ENCODE measurements at regions not wholly inside any gene's neighbourhood (a gene's known extent, or its start where the extent isn't known, plus 50 kb on each side); places are given as distances from the start of the nearest gene placed in this dataset.

DNA sequence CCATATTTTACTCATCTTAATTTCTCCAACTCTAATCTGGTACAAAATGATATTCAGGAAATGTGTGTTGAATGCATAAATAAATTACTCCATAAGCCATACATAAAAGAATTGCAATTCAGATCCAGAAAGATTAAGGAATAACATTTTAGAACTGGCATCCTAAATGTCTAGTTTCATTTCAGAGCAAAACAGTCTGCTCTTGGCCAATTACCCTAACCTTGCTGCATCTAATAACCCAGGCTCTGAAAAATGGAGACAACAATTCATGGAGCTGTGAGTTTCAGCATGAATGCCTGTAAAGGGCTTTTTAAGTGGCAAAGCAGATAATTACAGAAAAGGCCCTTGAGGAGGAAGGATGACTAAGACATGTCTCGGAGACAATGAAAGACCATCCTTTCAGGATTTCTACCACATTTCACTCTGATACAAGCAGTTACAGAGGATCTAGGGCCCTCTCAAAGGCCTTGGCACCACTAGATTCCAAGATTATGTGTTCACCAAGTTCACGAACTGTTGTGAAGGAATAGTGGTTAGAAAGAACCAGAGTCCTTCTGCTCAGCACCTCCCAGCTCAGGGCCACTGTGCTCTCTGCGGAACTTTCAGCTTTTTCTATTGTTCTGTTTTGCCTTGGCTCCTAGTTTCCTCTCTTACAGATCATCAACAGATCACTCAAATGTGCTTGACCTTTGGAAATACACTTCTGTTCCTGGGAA is 157.6 kb upstream of the BLID start:
- no peak for DNase-seq (ENCODE audit: low read depth, low spot score)
- H3K36me3 ChIP-seq (ENCODE audit: insufficient read depth, low read length): no peaks in the 10 kb centered on the region
- H3K9me3 ChIP-seq (ENCODE audit: low read depth, low read length): no peaks in the 10 kb centered on the region
- no peak overlapping the region for H3K27ac ChIP-seq
- TF ChIP-seq POLR2AphosphoS5 (IDR thresholded peaks at IDR 0.05; ENCODE audit: borderline replicate concordance, low read depth, low read length) (no peak), EZH2 (IDR thresholded peaks at IDR 0.05) (no peak), FOXP2 (optimal IDR thresholded peaks at IDR 0.05; ENCODE audit: control extremely low read depth, extremely low read length, insufficient read depth) (no peak)
- H3K4me3 ChIP-seq: no peak overlapping the region
- H3K9ac ChIP-seq (ENCODE audit: insufficient read length): no peak overlapping the region

DNA sequence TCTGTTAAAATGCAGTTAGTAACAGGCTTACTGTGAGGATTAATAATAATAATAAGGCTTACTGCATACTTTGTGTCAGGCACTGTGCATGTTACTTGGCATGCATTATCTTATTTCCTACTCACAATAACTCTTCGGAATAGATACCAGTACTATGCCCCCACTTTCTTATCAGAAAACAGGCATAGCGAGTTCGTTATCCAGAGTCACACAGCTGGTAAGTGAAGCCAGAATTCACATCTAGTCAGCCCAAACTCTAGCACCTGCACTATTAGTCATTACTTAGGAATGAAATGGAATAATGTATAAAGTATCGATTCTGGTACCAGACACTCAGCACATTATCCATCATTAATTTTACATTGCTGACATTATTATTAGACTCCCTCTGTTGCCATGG is 155.7 kb upstream of the BLID start:
- H3K4me3 ChIP-seq: no peak overlapping the region
- no peaks in the 10 kb centered on the region for H3K9me3 ChIP-seq (ENCODE audit: low read depth, low read length)
- TF ChIP-seq POLR2AphosphoS5 (IDR thresholded peaks at IDR 0.05; ENCODE audit: borderline replicate concordance, low read depth, low read length) (no peak), EZH2 (IDR thresholded peaks at IDR 0.05) (no peak), FOXP2 (optimal IDR thresholded peaks at IDR 0.05; ENCODE audit: control extremely low read depth, extremely low read length, insufficient read depth) (no peak)
- H3K9ac ChIP-seq (ENCODE audit: insufficient read length): no peak overlapping the region
- DNase-seq (ENCODE audit: low read depth, low spot score): no peak
- H3K36me3 ChIP-seq (ENCODE audit: insufficient read depth, low read length): no peaks in the 10 kb centered on the region
- no peak overlapping the region for H3K27ac ChIP-seq

DNA sequence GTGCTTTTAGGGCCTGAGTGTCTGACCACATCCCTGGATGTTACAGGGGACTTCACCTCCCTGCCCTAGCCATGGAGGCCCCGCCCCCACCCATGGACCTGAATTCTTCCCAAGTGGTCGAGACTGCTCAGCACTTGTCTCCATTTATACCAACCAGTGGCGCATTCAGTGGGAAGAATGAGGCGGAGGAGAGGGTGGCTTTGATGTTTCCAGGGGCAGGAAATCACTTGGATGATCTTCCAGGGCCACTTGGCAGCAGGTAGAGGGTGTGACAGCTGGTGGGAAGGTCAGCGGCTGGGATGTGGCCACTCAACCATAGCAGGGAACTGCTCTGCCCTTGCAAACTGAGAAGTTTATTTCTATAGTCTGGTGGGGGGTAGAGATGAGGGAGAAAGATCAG is 155.1 kb upstream of the BLID start:
- Histone ChIP-seq H3K27ac (no peak overlapping the region), H3K9me3 (ENCODE audit: low read depth, low read length) (no peaks in the 10 kb centered on the region), H3K36me3 (ENCODE audit: insufficient read depth, low read length) (no peaks in the 10 kb centered on the region), H3K4me3 (no peak overlapping the region), H3K9ac (ENCODE audit: insufficient read length) (no peak overlapping the region)
- no peak for DNase-seq (ENCODE audit: low read depth, low spot score)
- TF ChIP-seq POLR2AphosphoS5 (IDR thresholded peaks at IDR 0.05; ENCODE audit: borderline replicate concordance, low read depth, low read length) (no peak), FOXP2 (optimal IDR thresholded peaks at IDR 0.05; ENCODE audit: control extremely low read depth, extremely low read length, insufficient read depth) (no peak), EZH2 (IDR thresholded peaks at IDR 0.05) (no peak)

DNA sequence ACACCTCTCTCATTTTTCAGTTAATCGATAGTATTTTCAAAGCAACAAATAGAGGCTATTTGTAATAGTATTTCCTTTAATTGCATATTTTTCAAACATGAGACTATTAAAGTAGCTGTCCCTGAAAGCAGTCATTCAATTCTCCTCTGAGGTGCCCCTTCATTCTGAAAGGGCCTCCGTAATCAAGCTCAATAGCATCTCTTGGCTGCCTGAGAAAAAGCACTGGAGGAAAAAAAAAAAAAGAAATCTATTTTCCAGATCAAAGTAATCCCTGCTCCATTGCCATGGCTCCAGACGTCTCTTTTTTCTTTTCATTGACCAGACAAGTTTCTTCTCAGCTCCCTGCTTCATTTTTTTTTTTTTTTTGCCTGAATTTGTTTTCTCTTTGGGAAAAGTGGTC is 154.5 kb upstream of the BLID start:
- Histone ChIP-seq H3K36me3 (ENCODE audit: insufficient read depth, low read length) (no peaks in the 10 kb centered on the region), H3K9me3 (ENCODE audit: low read depth, low read length) (no peaks in the 10 kb centered on the region), H3K27ac (no peak overlapping the region), H3K4me3 (no peak overlapping the region), H3K9ac (ENCODE audit: insufficient read length) (no peak overlapping the region)
- no peak for TF ChIP-seq FOXP2 (optimal IDR thresholded peaks at IDR 0.05; ENCODE audit: control extremely low read depth, extremely low read length, insufficient read depth)
- no peak for TF ChIP-seq EZH2 (IDR thresholded peaks at IDR 0.05)
- no peak for TF ChIP-seq POLR2AphosphoS5 (IDR thresholded peaks at IDR 0.05; ENCODE audit: borderline replicate concordance, low read depth, low read length)
- DNase-seq (ENCODE audit: low read depth, low spot score): no peak

DNA sequence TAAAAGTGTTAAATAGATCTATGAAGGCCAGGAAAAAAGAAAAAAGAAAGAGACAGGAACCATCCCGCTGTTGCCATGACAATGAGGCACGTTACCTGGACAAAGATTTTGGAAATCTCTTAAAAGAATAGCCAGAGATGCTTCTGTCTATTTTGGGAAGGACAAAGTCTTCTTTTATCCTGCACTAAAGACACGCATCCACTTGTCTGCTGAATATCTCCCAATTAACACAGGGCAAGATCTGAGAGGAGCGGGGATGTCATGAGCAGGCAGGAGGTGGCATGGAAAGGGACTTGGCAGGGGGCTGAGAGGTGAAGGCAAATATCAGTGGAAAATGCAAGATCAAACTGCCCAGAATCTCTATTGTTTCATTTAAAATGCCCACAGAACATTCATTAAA is 153.8 kb upstream of the BLID start:
- TF ChIP-seq EZH2 (IDR thresholded peaks at IDR 0.05) (no peak), POLR2AphosphoS5 (IDR thresholded peaks at IDR 0.05; ENCODE audit: borderline replicate concordance, low read depth, low read length) (no peak), FOXP2 (optimal IDR thresholded peaks at IDR 0.05; ENCODE audit: control extremely low read depth, extremely low read length, insufficient read depth) (no peak)
- Histone ChIP-seq H3K9ac (ENCODE audit: insufficient read length) (no peak overlapping the region), H3K36me3 (ENCODE audit: insufficient read depth, low read length) (no peaks in the 10 kb centered on the region), H3K27ac (no peak overlapping the region), H3K4me3 (no peak overlapping the region), H3K9me3 (ENCODE audit: low read depth, low read length) (no peaks in the 10 kb centered on the region)
- no peak for DNase-seq (ENCODE audit: low read depth, low spot score)

DNA sequence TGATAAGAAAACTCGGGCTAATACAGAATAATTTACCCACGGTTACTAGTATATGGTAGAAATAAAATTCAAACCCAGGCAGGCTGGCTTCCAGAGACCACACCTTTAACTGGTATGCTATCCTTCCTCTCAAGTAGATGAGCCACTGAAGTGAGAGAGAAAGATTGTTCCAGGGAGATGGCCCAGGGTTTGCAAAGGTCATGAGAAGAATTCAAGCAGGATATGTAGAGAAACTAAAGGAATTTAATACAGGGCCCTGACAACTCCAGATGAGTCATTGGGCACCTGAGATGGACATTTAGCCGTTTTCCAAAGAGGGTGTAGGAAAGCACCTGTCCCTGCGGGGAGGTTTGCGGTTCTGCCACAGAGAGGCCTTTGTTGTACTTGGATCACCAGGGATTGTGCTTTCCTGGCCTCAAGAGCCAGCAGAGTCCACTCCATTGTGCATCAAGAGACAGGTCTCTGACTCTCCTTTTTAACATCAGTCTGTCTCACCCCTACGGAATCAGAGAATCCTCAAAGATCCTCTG is 152.7 kb upstream of the BLID start:
- no peaks in the 10 kb centered on the region for H3K36me3 ChIP-seq (ENCODE audit: insufficient read depth, low read length)
- no peak overlapping the region for H3K9ac ChIP-seq (ENCODE audit: insufficient read length)
- no peaks in the 10 kb centered on the region for H3K9me3 ChIP-seq (ENCODE audit: low read depth, low read length)
- no peak overlapping the region for H3K4me3 ChIP-seq
- DNase-seq (ENCODE audit: low read depth, low spot score): no peak
- no peak for TF ChIP-seq EZH2 (IDR thresholded peaks at IDR 0.05)
- no peak for TF ChIP-seq POLR2AphosphoS5 (IDR thresholded peaks at IDR 0.05; ENCODE audit: borderline replicate concordance, low read depth, low read length)
- TF ChIP-seq FOXP2 (optimal IDR thresholded peaks at IDR 0.05; ENCODE audit: control extremely low read depth, extremely low read length, insufficient read depth): no peak
- H3K27ac ChIP-seq: no peak overlapping the region

DNA sequence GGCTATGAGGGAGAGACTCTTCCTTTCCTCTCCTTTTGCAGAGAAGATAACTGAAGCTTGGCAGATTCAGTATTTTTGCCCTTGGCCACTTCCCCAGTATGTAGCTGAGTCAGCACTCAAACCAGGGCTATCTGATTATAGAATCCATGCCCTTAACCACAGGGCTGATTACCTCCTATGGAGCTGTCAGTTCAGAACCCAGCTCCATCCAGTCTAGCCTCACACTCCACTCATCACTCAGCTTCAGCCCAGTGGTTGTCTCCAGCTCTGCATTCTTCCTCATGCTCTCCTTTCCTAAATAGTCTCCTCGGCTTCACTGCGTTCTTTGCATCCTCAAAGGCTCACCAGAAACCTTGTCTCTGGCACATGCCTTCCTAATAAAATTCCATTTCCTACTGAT is 151.6 kb upstream of the BLID start:
- H3K9me3 ChIP-seq (ENCODE audit: low read depth, low read length): no peaks in the 10 kb centered on the region
- H3K36me3 ChIP-seq (ENCODE audit: insufficient read depth, low read length): no peaks in the 10 kb centered on the region
- H3K4me3 ChIP-seq: no peak overlapping the region
- no peak overlapping the region for H3K9ac ChIP-seq (ENCODE audit: insufficient read length)
- TF ChIP-seq EZH2 (IDR thresholded peaks at IDR 0.05): no peak
- no peak for TF ChIP-seq POLR2AphosphoS5 (IDR thresholded peaks at IDR 0.05; ENCODE audit: borderline replicate concordance, low read depth, low read length)
- DNase-seq (ENCODE audit: low read depth, low spot score): no peak
- no peak overlapping the region for H3K27ac ChIP-seq

DNA sequence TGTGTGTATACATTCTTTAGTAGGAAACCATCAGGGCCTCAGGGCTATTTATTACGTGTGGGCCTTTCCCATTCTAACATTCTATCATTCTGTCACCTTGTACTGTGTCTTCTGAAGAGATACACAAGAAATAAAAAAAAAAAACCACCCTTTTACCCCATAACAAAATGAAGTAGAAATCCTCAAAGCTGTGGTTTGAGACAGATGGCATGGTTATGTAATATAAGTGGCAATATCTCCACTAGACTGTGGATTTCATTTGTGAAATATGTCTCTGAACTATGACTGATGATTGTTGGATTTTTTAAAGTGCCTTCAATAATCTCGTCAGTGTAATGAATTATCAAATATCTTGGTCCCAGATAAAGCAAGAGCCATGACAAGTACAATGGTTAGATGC is 150.0 kb upstream of the BLID start:
- Histone ChIP-seq H3K27ac (no peak overlapping the region), H3K36me3 (ENCODE audit: insufficient read depth, low read length) (no peaks in the 10 kb centered on the region), H3K9ac (ENCODE audit: insufficient read length) (no peak overlapping the region), H3K4me3 (no peak overlapping the region), H3K9me3 (ENCODE audit: low read depth, low read length) (no peaks in the 10 kb centered on the region)
- no peak for DNase-seq (ENCODE audit: low read depth, low spot score)
- TF ChIP-seq FOXP2 (optimal IDR thresholded peaks at IDR 0.05; ENCODE audit: control extremely low read depth, extremely low read length, insufficient read depth) (no peak), POLR2AphosphoS5 (IDR thresholded peaks at IDR 0.05; ENCODE audit: borderline replicate concordance, low read depth, low read length) (no peak), EZH2 (IDR thresholded peaks at IDR 0.05) (no peak)

DNA sequence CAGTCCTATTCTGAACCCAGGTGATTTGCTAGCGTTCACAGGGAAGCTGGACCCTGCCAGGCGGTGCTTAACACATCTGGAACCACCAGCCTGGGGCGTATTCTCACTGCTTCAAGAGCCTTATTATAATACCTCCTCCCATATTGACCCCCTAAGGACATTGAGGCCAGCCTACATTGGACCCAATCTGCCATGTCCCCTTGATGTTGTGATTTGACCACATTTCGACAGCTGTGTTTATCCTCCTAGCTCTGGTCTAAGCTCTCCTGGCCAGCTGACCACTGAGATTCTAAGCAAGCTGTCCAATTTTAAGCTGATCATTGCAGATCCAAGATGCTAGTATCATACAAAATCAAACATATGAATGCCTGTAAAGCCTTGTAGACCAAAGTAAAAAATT is 148.1 kb upstream of the BLID start:
- Histone ChIP-seq H3K9ac (ENCODE audit: insufficient read length) (no peak overlapping the region), H3K4me3 (no peak overlapping the region)

More for the DNA sequence above, 148.1 kb upstream of the BLID start:
- no peak for DNase-seq (ENCODE audit: low read depth, low spot score)
- Histone ChIP-seq H3K36me3 (ENCODE audit: insufficient read depth, low read length) (no peaks in the 10 kb centered on the region), H3K27ac (no peak overlapping the region), H3K9me3 (ENCODE audit: low read depth, low read length) (no peaks in the 10 kb centered on the region)
- TF ChIP-seq FOXP2 (optimal IDR thresholded peaks at IDR 0.05; ENCODE audit: control extremely low read depth, extremely low read length, insufficient read depth): no peak
- TF ChIP-seq EZH2 (IDR thresholded peaks at IDR 0.05): no peak
- TF ChIP-seq POLR2AphosphoS5 (IDR thresholded peaks at IDR 0.05; ENCODE audit: borderline replicate concordance, low read depth, low read length): no peak

All from SK-N-MC (cell line).